Smooth muscle cell of the brain vasculature (primary cell): ENCODE measurements at regions not wholly inside any gene's neighbourhood (a gene's known extent, or its start where the extent isn't known, plus 50 kb on each side); places are given as distances from the start of the nearest gene placed in this dataset.

Experiments
- DNase-seq: peaks from one replicate; pipeline ENCODE4 v3.0.0-alpha.2; 2012; ENCODE audit warnings: low read depth, low spot score

DNA sequence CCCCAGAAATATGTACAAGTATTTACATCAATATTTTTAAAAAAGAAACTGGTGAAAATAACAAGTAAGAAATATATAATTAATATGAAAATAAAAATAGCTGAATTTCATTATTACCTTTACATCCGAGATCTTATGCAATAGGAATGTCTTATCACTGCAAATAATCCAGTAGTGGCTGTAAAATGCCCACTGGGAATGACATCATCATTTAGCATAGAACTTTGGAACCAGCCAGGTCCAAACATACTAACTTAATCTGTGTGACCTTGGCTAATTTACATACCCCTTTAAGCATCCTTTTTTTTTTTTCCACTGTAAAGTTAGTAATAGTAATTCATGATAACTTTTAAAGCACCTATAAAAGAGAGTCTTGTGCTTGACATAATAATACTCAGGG is 611.7 kb downstream of the ZIC1 start:
- no peak for DNase-seq

DNA sequence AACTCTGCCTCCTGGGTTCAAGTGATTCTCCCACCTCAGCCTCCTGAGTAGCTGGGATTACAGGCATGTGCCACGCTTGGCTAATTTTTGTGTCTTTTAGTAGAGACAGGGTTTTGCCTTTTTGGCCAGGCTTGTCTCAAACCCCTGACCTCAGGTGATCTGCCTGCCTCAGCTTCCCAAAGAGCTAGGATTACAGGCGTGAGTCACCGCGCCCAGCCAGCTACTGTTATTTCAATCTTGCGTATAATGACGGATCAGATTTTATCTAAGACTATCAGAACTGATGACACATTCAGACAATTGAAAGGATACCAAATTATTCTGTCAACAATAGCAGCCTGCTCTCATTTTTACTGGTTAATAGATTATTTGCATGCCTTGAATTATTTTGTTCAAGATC is 612.2 kb downstream of the ZIC1 start:
- no peak for DNase-seq

DNA sequence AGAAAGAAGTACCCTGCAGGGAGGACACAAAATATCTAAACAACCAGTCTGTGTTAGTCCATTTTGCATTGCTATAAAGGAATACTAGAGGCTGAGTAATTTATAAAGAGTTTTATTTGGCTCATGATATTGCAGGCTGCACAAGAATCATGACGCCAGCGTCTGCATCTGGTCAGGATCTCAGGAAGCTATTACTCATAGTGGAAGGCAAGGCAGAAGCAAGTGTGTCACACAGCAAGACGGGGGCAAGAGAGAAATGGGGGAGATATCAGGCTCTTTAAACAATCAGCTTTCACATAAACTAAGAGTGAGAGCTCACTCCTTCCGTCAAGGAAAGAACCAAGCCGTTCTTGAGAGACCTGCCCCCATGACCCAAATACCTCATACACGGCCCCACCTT is 614.8 kb downstream of the ZIC1 start:
- no peak for DNase-seq

DNA sequence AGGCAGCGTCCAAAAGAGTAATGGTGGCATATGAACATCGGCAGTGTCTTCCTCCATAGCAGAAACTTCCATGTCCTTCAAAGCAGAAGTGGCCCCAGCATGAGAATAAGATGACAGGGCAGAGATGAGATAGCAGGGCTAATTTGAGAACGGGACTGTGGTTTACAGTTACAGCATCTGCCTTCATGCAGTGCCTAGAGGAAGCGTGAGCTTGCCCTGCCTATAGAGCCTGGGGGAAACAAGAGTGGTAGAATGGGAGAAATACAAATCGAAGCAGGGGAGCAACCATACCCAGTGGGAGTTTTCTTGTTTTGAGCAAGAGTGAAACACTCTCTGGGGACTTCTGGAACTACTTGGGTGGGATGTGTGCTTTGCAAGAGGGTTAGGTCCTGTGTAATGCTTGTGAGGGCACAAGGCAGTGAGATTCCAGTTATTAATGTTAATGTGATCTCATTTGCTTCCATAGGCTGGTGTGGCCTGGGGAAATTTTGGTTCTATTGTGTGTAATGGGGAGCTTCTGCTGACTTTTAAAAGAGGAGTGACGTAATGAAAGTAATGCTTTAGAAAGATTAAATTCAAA is 616.9 kb downstream of the ZIC1 start:
- DNase-seq = no peak

DNA sequence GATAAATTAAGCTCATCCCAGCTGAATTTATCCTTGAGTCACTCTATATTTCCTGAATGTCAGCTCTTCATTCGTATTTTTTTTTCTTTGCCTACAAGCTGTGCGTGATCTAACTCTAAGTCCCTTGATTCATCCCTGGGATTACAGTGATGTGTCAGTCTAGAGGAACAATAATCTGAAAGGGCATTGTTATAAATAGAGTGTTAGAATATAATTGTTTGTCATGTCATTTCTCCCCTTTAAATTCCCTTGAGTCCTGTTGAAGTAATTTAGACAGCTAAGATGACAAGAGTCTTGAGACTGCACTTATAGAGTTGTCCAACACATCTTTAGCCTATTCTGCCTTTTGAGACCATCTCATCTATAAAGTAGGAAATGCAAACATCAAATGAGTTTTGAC is 621.8 kb downstream of the ZIC1 start:
- DNase-seq = no peak

DNA sequence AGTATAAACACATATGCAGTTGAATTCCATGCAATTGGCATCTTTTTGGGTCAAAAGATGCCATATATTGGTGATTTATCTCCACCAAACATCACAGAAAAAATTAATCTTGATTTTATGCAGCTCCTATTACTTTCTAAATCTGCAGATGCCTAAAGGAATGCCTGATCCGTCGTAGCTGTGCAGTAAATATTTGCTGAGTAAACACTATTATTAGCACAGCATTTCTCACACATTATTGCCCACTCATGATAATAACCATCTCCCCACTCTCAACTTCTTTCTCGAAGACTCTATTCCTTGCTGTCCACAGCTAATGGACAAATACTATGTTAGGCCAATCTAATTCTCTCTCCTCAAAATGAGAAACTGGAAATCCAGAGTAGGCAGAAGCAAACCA is 625.2 kb downstream of the ZIC1 start:
- DNase-seq = no peak

DNA sequence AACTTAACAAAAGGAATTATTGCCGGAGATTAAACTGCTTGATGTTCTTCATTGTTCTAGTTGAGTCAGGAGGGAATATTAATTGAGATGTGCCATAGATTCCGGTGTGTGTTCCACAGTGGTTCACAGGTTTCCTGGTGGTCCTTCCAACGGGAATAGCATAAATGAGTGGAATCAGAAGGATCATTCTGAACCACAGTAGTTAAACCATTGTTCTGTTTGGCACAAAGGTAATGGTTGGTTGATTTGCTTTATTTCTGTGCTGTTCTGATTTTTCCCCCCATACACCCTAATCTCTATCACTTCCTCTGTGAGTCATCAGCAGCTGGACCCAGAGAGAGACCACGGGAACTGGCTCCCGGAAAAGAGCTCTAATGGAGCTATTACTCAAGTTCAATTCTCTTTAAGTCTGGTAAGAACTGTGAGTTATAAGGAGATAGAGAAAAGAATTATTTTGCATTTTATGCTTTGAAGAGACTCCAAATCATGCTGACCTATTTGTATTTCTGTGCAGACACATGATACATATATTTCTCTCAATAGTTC is 627.2 kb downstream of the ZIC1 start:
- DNase-seq = no peak

DNA sequence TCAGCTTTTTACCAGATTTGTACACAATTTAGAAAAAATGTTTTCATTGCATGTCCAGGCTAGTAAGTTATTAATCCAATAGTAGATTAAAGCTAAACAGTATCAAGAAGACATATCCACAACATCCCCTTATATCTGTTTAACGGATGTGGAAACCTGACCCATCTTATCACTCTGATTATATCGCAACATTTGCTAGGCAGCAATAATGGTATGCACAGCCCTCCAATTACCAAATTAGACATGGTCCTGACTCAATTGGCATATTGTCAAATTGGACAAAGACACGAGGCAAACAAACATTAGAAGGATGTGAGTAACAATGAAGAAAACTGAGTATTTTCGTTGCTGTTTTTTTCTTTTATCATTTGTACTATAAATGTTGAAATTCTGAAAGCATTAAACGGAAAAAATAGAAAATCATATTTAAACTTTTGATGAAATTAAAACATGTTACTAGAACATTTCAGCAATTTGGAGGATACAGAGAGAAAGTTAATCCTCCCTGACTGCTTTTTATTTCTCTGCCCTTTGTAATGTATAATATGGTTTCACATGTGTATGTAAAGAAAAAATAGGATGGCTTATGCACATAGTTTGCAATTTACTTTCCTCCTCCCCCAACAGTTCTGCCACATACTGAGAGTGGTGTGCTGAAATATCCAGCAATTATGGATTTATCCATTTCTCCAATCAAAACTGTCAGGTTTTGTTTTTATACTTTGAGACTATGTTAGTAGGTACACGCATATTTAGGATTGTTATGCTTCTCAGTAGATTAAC is 633.7 kb downstream of the ZIC1 start:
- DNase-seq = no peak

DNA sequence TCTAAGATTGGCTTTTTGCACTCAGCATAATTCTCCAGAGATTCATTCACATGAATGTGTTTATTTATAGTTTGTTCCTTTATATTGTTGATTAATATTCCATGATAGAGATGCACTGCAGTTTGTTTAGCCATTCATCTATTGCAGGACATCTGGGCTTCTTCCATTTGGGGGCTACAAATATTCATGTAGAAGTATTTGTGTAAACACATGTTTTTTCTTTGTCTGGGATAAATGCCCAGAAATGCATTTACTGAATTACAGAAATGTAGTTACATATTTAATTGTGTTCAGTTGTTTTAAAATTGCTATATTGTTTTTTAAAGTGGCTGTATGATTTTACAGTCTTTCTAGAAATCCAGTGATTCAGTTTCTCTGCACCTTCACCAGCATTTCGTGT is 635.0 kb downstream of the ZIC1 start:
- no peak for DNase-seq

DNA sequence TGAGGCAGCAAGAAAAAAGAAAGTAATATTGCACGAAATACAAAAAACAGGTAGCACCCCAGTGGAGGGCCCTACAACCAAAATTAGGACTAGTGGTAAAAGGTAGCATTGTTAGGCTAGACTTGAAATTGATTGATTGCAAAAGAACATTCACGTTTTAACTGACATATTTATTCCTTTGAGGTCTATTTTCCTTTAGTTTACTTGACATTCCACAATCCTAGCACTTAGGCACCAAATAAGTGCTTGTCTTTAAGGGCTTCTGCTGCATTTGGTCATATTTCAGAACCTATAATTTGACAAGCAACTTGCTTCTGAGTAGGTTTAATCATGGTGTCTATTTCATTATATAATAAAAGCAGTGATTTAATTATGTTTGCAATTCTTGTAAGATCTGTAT is 642.7 kb upstream of the AGTR1 start:
- no peak for DNase-seq

DNA sequence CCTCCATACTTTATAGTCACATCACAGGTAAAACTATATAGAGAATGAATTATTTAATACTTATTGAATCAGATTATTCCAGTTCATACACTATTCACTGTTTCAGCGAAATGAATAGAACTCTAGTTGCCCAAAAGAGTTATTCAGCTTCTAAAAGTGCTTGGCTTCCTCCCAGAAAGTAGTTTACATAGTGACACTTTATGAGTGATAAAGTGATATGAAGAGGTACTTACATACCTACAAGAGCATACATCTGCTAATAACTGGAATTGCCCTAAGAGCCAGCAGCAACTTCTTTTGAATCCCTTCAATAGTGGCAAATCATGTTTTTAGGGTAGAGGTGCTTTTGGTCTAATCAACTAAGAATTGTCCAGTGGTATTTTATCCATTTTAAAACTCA is 635.1 kb upstream of the AGTR1 start:
- DNase-seq = no peak

DNA sequence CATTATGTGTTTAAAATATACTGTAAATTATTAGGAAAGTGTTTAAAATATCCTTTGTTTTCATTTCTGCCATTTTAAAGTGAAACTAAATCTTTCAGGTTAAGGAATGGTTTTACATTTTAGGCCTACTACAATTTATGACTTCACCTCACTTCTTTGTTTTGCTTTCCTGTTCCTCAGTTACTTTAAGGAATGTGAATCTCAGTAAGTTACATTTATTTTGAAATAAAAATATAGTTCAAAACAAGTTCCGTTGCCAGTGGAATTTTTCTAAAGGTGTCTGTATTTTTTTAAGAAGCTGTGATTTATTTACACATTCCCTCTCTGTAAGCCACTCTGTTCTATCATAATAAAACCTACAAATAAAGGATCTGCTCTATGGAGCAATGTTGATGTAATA is 630.9 kb upstream of the AGTR1 start:
- DNase-seq = no peak

DNA sequence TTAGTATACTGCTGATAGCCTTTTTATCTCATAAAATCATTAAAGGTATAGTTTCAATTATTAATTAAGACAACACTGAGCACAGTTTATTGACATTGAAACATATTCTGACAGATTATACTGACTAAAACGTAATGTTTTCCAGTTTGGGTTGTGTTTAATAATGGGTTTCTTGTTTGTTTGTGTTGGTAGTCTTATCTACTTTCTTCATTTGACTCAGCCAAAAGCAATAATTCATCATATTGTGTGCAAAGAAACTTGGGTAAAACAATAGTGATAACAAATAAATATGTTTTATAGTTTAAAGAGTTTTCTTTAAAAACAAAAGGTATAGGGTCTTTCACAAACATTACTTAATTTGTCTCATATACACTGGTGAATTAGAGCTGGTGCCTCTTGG is 629.2 kb upstream of the AGTR1 start:
- no peak for DNase-seq

DNA sequence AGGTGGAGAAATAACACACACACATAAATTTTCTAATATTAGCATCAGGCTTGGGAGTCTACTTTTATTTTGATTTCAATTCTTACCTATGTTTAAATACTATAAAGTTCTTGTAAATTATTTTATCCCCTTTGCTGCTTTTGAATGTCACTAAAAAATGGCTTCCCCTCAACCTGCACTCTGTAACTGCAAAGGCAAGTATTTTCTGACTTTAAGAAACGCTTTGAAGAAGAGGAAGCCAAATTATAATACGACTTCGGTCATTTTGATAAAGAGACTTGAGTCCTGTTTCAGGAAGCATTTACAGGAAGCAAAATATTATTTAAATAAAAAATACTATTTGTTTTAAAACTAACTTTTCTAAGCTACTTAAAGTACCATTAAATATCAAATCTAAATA is 627.7 kb upstream of the AGTR1 start:
- DNase-seq = no peak

DNA sequence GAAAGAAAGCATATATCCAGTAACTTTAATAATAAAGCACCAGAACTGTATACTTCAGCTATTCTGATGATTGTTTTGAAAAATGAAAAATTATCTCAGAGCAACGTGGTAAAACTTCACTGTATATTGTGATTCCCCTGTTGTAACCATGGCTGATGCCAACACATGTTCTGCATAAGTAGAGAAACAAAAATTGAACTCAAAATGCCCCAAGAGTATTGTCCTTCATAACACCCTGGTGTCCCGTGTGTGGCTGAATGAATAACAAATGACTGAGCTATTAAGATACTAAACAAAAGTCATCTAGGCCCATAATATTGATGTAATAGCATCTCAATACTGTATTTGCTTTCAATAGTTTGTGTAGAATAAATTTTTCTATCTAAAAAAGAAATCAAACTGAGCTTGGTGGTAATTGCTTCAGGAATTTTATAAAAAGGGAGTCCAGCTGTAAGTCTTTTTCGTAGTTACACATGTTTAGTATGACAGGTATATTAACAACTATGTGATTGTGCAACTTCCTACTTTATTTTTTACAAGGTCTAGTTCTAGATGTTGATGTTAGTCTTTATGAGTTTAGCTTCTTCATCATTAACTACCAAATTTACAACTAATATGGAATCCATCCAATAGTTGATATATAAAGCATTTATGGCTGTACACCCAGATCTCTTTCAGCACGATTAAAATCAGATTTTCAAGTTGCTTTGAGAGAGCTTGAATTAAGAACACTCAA is 623.8 kb upstream of the AGTR1 start:
- no peak for DNase-seq

DNA sequence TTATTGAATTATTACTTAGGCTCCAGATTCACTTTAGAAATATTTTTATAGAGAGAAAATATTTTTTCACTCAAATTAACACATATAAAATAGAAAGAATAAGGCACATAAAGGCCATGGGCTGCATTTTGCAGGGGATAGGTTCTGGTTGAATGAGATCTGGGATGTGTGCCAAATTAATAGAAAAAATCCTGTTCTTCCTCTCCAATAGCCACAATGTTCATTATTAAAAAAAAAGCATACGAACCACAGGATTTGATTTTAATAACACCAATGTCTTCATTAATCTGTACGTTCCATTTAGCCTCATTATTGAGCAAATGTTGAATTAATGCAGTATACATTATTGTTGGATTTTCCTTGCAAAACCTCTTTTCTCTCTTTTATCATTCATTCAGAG is 622.8 kb upstream of the AGTR1 start:
- no peak for DNase-seq

DNA sequence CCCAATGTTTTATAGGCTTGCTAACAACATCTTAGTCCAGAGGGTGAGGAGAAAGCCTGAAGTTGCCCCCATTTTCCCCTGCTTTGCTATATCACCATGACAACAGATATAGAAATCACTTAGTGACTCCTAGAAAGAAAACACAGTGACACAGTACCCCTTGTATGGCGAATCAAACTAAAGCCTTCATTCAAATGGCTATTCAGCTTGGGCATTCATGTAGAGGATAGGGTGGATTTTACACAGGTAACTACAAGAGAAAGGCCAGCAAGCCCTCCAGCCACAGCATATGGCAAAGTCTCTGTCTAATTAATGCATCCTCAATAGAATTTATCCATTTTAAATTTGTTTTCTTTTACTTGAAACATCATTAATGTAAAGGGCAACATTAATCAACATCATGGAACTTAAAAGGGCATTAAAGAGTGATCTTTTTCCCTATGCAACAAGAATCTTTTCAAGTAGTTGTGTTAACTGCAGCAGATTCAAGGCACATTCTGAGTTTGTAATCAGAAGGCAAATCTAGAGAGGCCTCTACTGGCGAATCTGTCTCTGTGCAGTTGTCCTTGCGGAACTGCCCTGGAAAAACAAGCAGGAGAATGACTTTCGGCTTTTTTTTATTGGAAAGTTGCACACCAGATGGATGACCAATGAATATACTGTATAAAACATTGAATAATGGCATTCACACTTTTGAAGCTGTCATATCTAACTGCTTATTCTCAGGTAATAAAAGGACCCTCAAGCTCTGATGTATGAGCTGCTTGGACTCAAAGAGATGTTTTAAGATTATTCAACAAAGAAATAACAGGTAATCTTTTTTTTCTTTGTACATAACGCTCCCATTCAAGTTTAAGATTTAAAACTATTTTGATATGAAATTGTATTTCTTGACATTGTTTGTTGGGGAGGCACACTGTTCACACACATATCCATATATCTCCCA is 621.7 kb upstream of the AGTR1 start:
- DNase-seq = no peak

DNA sequence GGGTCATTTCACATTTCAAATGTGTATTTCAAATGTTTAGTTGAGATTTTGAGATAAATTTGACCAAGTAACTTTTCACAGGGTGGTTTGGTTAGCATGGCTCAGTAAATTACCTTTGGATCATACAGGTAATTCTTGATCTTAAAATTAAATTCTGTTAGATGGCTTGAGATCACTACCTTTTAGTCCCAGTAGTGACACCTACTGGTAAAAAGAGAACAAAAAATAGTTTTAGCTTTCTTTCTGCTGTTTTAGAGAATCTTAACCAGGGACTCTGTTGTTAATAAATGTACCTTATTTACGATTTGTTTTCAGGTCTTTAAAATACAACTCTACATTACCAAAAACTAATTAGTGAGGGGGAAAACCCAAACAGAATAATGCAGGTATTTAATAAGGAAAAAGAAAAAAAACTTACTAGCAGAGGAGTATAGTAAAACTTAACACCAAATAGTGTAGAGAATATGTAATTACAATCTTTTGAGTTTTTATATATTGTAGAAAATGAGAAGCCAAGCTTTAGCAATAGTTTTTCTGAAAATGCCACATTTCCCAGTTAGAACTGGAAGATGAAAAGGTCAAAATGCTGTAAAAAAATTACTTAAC is 620.3 kb upstream of the AGTR1 start:
- DNase-seq = no peak

DNA sequence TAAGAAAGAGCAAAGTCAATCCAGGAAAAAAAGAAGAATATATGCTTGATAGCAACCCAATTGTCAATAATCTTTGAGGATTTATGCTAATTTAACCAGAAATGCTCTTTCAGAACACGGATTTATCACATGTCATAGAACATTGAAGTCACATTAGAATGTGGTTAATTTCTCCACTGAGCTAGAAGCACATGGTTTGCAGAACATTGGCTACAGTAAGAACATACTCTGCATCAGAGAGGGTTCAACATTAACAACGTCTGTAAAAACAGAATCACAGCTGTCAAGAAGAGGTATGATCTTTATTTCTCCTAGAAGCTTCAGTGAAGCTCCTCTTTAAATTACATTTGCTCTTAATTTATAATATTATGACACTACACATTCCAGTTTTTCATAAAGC is 619.7 kb upstream of the AGTR1 start:
- DNase-seq = no peak

DNA sequence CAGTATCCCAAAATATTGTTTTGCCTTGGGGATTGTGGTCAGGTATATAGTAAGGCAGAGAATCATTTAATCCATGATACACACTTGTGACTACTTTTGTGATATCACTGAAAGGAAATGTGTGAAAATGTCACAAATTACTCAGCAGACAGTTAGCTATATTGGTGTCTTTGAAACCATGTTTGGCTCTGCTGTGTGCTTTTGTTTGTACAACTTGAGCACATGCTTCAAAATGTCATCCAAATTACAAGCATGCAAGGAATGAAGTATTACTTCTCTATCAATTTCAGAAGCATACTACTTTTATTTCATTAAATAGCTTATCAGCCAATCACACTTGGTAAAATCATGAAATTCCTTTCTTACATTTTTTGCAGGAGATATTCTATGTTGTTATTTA is 619.0 kb upstream of the AGTR1 start:
- DNase-seq = no peak

DNA sequence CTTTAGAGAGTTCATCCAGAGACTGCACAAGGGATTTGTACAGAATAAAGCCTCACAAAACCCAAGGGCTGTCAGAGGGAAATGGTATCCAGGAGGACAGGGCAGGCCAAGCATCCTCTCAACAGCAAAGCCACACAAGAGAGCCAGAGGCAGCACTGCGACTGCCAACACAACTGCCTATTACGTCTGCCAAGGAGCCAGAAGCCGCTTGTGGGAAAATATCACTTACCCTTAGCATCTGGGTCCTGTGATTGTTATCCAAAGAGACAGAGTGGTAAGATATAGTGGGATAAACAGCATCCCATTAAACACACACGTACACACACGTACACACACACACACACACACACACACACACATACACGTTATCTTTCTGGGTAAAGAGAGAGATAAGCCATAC is 618.3 kb upstream of the AGTR1 start:
- no peak for DNase-seq
